ENCODE measurements at regions not wholly inside any gene's neighbourhood (a gene's known extent, or its start where the extent isn't known, plus 50 kb on each side); places are given as distances from the start of the nearest gene placed in this dataset.

- TF ChIP-seq POLR2A (IDR thresholded peaks at IDR 0.05; ENCODE audit: low read length), result no peak
- no peak for TF ChIP-seq GATA1 (IDR thresholded peaks at IDR 0.05; ENCODE audit: low read depth, low read length)
These were observed 144.1 kb downstream of the NOC3L start for GRCh38 chr10:94218493-94219183.

All from erythroblast (primary cell).